GM23248 (cell line): ENCODE measurements at regions not wholly inside any gene's neighbourhood (a gene's known extent, or its start where the extent isn't known, plus 50 kb on each side); places are given as distances from the start of the nearest gene placed in this dataset. TPM values are rescaled to one million over a fixed set of nuclear protein-coding genes. Genes with fewer than 3 reads are reported as not detected.
"Not testable (repeated sequence)": the region's sequence is repeated elsewhere in the genome, so short reads cannot be mapped to it uniquely, and the experiment has no call there.

Source experiments
- DNase-seq: peaks from one replicate; pipeline ENCODE4 v3.0.0-alpha.2; 2015
- H2AFZ ChIP-seq: fragments of 200-600 bp; sonication (generic); 2 replicates; pipeline ENCODE4 v1.6.1; 2016; ENCODE audit warnings: antibody characterized with exemption
- H3F3A ChIP-seq: fragments of 200-600 bp; sonication (generic); 2 replicates; pipeline ENCODE4 v1.6.1; 2016; ENCODE audit warnings: mild to moderate bottlenecking, antibody characterized with exemption, mixed run types; ENCODE audit not compliant: insufficient read depth
- H3K27ac ChIP-seq: fragments of 200-600 bp; sonication (generic); 2 replicates; pipeline ENCODE4 v1.5.1; 2016; ENCODE audit warnings: mild to moderate bottlenecking
- H3K27me3 ChIP-seq: fragments of 200-600 bp; sonication (generic); replicated peaks from 2 replicates; pipeline ENCODE4 v1.6.1; 2016; ENCODE audit warnings: mild to moderate bottlenecking; ENCODE audit not compliant: insufficient read depth
- H3K36me3 ChIP-seq: fragments of 200-600 bp; sonication (generic); 2 replicates; pipeline ENCODE4 v1.6.1; 2016; ENCODE audit warnings: low read depth, mild to moderate bottlenecking
- H3K4me1 ChIP-seq: fragments of 200-600 bp; sonication (generic); 2 replicates; pipeline ENCODE4 v1.6.1; 2016; ENCODE audit warnings: mild to moderate bottlenecking; ENCODE audit not compliant: insufficient read depth
- H3K4me2 ChIP-seq: fragments of 200-600 bp; sonication (generic); one replicate; pipeline ENCODE4 v1.6.1; 2016; ENCODE audit warnings: mild to moderate bottlenecking; ENCODE audit not compliant: unreplicated experiment
- H3K4me3 ChIP-seq: fragments of 200-600 bp; sonication (generic); 2 replicates; pipeline ENCODE4 v1.5.1; 2016; ENCODE audit warnings: mild to moderate bottlenecking
- H3K79me2 ChIP-seq: fragments of 200-600 bp; sonication (generic); 2 replicates; pipeline ENCODE4 v1.6.1; 2016; ENCODE audit warnings: mild to moderate bottlenecking; ENCODE audit not compliant: insufficient read depth
- H3K9ac ChIP-seq: fragments of 200-600 bp; sonication (generic); 2 replicates; pipeline ENCODE4 v1.6.1; 2016; ENCODE audit warnings: mild to moderate bottlenecking
- H3K9me2 ChIP-seq: fragments of 200-600 bp; sonication (generic); 2 replicates; pipeline ENCODE4 v1.6.1; 2016; ENCODE audit warnings: mixed run types, mild to moderate bottlenecking, moderate library complexity; ENCODE audit not compliant: insufficient read depth
- H3K9me3 ChIP-seq: fragments of 200-600 bp; sonication (generic); one replicate; pipeline ENCODE4 v1.6.1; 2017; ENCODE audit warnings: low read depth
- H4K20me1 ChIP-seq: fragments of 200-600 bp; sonication (generic); 2 replicates; pipeline ENCODE4 v1.6.0; 2016; ENCODE audit not compliant: insufficient read depth
- WGBS, 2 experiments: methylation state at CpG; one replicate each; pipeline ENCODE4 v1.1.6; 2015 to 2017; ENCODE audit warnings: low lambda C conversion rate in 2 of 2, low coverage in 1 of 2; ENCODE audit errors: missing lambda C conversion rate in 2 of 2; 5-methylcytosine and 5-hydroxymethylcytosine counted together
- in situ Hi-C: fragments of 300-500 bp; cut with MboI; formaldehyde crosslinking; loops from 2 replicates; pipeline ENCODE4 v1.15.0; 2020
- microRNA-seq: library from miRNA; unstranded; fragments of <30 nt; microRNA quantifications from one replicate; pipeline ENCODE4, GENCODE V29; 2016; ENCODE audit warnings: borderline number of aligned reads
- small RNA-seq: library from RNA; depleted of rRNA; stranded (forward); fragments of <200 nt; gene quantifications from one replicate; pipeline ENCODE3, GENCODE V24; 2014; ENCODE audit warnings: low read depth, low replicate concordance

DNA sequence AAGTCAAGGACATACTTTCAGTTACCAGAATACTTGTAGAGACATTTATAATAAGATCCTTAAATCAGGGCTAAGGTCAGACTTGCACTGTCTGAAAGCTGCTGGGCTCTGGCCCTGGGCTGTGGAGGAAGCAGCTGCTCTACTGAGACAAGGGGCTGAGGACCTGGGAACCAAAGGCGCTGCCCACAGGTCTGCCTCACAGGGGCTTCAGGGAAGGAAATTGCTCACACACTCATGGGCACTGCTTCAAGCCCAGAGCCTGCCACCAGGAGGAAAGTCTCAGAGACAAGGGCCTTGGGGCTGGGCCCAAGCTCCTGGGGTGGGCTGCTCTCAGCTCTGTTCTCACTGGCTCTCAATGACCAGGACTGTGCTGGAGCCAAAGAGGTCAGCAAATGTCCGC lies 614.1 kb downstream of the RPIA start:
- in situ Hi-C loops, H3K79me2 ChIP-seq, H3K9me3 ChIP-seq, H3K4me3 ChIP-seq, H3F3A ChIP-seq, H3K4me2 ChIP-seq, H3K9ac ChIP-seq, H3K36me3 ChIP-seq, H3K27me3 ChIP-seq, DNase-seq, H4K20me1 ChIP-seq, H3K27ac ChIP-seq, H2AFZ ChIP-seq, H3K9me2 ChIP-seq, H3K4me1 ChIP-seq: not testable (repeated sequence)
- WGBS, 2 experiments: 33 to 58% methylated on average over 1 to 2 of the region's 2 CpGs

DNA sequence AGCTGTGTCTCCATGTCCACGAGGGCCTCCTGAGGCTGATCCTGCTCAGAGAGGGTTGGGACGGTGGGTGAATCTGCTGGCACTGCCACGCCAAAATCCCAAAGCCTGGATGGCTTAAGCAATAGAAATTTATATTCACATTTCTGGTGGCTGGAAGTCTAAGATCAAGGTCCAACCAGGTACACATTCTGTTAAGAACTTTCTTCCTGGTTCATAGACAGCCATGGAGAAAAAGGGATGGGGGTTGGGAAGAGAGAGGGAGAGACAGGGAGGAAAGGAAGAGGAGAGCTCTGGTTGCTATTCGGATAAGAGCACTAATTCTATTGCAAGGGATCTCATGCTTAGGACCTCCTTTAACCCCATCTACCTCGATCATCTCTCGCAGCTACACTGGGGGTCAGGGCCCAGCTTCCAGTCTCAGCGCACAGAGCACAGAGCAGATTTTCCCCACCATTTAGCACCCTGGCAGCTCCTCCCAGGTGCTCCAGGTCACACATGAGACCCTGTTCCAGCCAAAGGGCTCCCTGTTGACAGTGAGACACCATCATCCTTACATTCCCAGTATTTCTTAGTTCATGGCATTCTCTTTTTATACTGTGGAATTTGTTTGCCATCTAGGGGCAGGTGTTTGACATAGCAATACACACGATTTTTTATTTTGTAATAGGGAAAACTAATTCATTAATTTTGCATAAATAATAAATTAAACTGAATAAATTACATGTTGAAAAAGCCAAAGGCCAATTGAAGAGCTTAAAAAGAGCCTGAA lies 615.6 kb downstream of the RPIA start:
- H3F3A ChIP-seq, H3K9ac ChIP-seq, H4K20me1 ChIP-seq, in situ Hi-C loops, H3K27ac ChIP-seq, H3K79me2 ChIP-seq, H3K9me3 ChIP-seq, H2AFZ ChIP-seq, H3K4me1 ChIP-seq, DNase-seq, H3K4me2 ChIP-seq, H3K9me2 ChIP-seq, H3K4me3 ChIP-seq, H3K36me3 ChIP-seq, H3K27me3 ChIP-seq: not testable (repeated sequence)
- 73 to 100% methylated on average over 1 to 4 of the region's 8 CpGs for WGBS, 2 experiments

DNA sequence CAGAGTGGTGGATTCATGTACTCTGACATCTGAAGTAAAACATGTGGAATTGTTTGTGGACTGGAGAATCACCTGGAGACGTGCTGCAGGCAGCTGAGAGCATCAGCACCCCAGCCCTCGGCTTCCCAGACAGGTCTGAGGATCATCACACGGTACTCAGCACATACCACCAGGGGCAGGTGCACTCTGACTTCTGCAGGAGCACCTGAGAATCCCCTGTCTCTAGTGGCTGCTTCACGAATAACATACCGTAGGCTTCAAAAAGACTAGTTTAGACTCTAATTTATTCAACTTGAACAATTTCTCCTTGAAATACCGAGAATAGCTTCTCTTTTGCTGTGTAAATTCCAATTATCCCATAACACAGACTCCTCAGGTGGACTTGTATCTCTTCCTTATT lies 627.5 kb downstream of the RPIA start:
- H3F3A ChIP-seq, H4K20me1 ChIP-seq, H3K9me2 ChIP-seq, H3K36me3 ChIP-seq, H3K9me3 ChIP-seq, H3K27ac ChIP-seq, H3K79me2 ChIP-seq, H3K4me1 ChIP-seq, DNase-seq, H3K9ac ChIP-seq, H2AFZ ChIP-seq, H3K4me2 ChIP-seq, H3K4me3 ChIP-seq, in situ Hi-C loops, H3K27me3 ChIP-seq: not testable (repeated sequence)
- WGBS, 2 experiments: no CpG with 5 or more reads among the region's 6 CpGs

DNA sequence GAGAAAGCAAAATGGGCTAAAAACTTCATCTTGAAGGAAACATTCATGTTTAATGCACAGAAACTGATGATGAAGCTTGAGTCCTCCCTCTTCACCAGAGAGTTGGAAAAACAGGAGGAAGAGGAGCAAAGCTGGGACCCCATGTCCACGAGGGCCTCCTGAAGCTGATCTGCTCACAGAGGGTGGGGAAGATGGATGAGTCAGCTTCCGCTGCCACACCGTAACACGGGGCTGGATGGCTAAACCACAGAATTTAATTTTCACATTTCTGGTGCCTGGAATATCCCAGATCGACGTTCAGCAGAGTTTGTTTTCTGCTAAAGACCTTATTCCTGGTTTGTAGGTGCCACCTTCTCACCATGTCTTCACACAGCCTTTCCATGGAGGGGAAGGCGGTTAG lies 634.4 kb downstream of the RPIA start:
- H3F3A ChIP-seq, H3K4me1 ChIP-seq, H3K4me3 ChIP-seq, H3K9me2 ChIP-seq, H3K4me2 ChIP-seq, in situ Hi-C loops, DNase-seq, H3K9me3 ChIP-seq, H3K9ac ChIP-seq, H4K20me1 ChIP-seq, H3K36me3 ChIP-seq, H3K79me2 ChIP-seq, H2AFZ ChIP-seq, H3K27ac ChIP-seq, H3K27me3 ChIP-seq: not testable (repeated sequence)
- 50 to 75% methylated on average over 2 to 4 of the region's 7 CpGs for WGBS, 2 experiments

DNA sequence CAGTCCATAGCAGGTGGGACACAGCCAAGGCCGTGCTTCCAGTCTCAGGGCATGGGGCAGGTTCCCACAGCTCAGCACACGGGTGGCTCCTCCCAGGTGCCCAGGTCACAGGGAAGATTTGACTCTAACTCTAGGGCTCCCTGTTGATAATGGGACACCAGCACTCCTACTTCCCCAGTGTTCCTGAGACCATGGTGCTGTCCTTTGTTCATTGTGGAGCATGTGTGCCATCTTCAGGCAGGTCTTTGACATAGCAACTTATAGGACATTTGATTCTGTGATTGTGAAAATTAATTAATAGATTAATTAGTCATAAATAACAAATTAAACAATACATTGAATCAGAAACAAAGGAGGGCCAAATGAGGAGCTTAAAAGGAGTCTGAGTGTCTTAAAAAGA lies 635.0 kb downstream of the RPIA start:
- H3K9me2 ChIP-seq, H3K4me1 ChIP-seq, H3K27ac ChIP-seq, H3K4me3 ChIP-seq, H3K4me2 ChIP-seq, H3K27me3 ChIP-seq, H3K36me3 ChIP-seq, H3K9me3 ChIP-seq, H4K20me1 ChIP-seq, H3F3A ChIP-seq, in situ Hi-C loops, H3K9ac ChIP-seq, H2AFZ ChIP-seq, H3K79me2 ChIP-seq: not testable (repeated sequence)
- WGBS, 2 experiments: 0% methylated on average over 1 of the region's 2 CpGs
- peak; percentile 16 for DNase-seq

DNA sequence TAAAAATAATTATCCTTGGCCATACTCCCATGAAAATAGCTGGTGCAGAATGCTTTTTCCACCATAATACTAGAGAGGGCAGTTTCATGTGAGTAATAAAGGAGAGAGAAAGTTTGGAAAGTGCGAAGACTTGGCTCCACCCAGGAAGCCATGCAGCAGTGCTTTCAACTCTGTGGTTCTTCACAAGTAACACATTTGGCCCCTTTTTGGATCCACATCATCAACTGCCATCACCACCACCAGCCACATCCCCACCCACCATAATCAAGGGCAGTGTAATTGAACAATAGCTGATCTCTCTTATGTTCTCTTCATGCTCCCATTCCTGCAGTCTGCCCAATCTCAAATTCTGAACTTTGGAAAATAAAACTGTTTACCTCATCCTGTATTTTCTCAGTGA lies 637.3 kb downstream of the RPIA start:
- H3K4me1 ChIP-seq, H3F3A ChIP-seq, H3K27me3 ChIP-seq, H3K4me2 ChIP-seq, H3K9ac ChIP-seq, H3K79me2 ChIP-seq, H3K9me2 ChIP-seq, H3K36me3 ChIP-seq, H4K20me1 ChIP-seq, DNase-seq, H3K4me3 ChIP-seq, in situ Hi-C loops, H3K9me3 ChIP-seq, H2AFZ ChIP-seq, H3K27ac ChIP-seq: not testable (repeated sequence)
- WGBS, 2 experiments: no CpG with 5 or more reads among the region's 1 CpG

Small RNA genes in the stretch of these regions (microRNA-seq; reads per million reads assigned to microRNA genes)
- gene MIR4436A: not detected

Small RNA genes in the stretch of these regions (small RNA-seq; reads per million reads assigned to genes)
- gene IGKJ1: not detected
- not detected for gene IGKJ3
- gene IGKJ4: not detected
- not detected for gene IGKJ5
- gene IGKV1-35: not detected
- gene IGKV2-19: not detected
- gene IGKV2-36: not detected
- gene IGKV2-38: not detected
- not detected for gene IGKV3-25
- gene IGKV7-3: not detected
- not detected for gene MIR4436A
